ENCODE measurements at regions not wholly inside any gene's neighbourhood (a gene's known extent, or its start where the extent isn't known, plus 50 kb on each side); places are given as distances from the start of the nearest gene placed in this dataset.

GRCh38 chr1:168942165-168942564, 164.3 kb upstream of the ATP1B1 start:
- Histone ChIP-seq H3K9me3 (no peaks in the 10 kb centered on the region), H3K36me3 (no peaks in the 10 kb centered on the region), H3K4me1 (no peaks in the 10 kb centered on the region), H3K27ac (no peak overlapping the region), H3K4me3 (no peak overlapping the region), H3K27me3 (no peaks in the 10 kb centered on the region)
- ATAC-seq (no peak), DNase-seq (no peak)
- TF ChIP-seq, protein P1, sequence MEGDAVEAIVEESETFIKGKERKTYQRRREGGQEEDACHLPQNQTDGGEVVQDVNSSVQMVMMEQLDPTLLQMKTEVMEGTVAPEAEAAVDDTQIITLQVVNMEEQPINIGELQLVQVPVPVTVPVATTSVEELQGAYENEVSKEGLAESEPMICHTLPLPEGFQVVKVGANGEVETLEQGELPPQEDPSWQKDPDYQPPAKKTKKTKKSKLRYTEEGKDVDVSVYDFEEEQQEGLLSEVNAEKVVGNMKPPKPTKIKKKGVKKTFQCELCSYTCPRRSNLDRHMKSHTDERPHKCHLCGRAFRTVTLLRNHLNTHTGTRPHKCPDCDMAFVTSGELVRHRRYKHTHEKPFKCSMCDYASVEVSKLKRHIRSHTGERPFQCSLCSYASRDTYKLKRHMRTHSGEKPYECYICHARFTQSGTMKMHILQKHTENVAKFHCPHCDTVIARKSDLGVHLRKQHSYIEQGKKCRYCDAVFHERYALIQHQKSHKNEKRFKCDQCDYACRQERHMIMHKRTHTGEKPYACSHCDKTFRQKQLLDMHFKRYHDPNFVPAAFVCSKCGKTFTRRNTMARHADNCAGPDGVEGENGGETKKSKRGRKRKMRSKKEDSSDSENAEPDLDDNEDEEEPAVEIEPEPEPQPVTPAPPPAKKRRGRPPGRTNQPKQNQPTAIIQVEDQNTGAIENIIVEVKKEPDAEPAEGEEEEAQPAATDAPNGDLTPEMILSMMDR (IDR thresholded peaks at IDR 0.05), result no peak
- intact Hi-C loops (cut with DNase I), result no loop called here

DNA sequence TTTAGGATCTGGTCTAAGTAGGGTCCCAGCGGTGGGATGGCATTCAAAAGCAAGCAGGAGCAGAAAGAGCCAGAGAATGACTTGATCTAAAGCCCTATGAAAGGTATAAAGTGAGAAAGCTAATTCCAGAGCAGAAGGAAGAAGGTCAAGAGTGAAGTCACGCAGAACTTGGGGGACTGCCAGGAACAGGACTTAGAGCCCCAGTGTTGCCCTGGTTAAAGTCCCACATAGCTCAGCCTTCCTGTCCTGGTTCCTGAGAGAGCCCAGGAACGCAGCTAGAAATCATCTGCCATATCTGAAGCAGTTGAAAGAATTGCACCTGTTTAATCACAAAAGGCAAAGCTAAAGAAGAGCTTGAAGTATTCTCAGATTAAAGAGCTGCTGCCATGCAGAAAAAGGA, 160.6 kb upstream of the ATP1B1 start:
- Histone ChIP-seq H3K4me3 (no peak overlapping the region), H3K27ac (no peak overlapping the region), H3K36me3 (no peaks in the 10 kb centered on the region), H3K4me1 (no peaks in the 10 kb centered on the region), H3K27me3 (no peaks in the 10 kb centered on the region), H3K9me3 (no peaks in the 10 kb centered on the region)
- intact Hi-C loops (cut with DNase I), result no loop called here
- peak in 2 of 4 donors; percentile 28 to 44 for DNase-seq
- TF ChIP-seq, protein P1 (IDR thresholded peaks at IDR 0.05), result no peak
- ATAC-seq, result peak; percentile 91

- TF ChIP-seq, protein P1 (IDR thresholded peaks at IDR 0.05), result no peak
- intact Hi-C loops (cut with DNase I), result no loop called here
- no peaks in the 10 kb centered on the region for H3K4me1 ChIP-seq
- no peak overlapping the region for H3K4me3 ChIP-seq
- H3K27ac ChIP-seq, result no peak overlapping the region
- H3K36me3 ChIP-seq, result no peaks in the 10 kb centered on the region
- H3K9me3 ChIP-seq, result no peaks in the 10 kb centered on the region
- DNase-seq, result peak in 1 of 4 donors; percentile 19
- ATAC-seq, result peak; percentile 80
- H3K27me3 ChIP-seq, result no peaks in the 10 kb centered on the region
Measured at GRCh38 chr1:168947041-168947440, 159.4 kb upstream of the ATP1B1 start.

DNA sequence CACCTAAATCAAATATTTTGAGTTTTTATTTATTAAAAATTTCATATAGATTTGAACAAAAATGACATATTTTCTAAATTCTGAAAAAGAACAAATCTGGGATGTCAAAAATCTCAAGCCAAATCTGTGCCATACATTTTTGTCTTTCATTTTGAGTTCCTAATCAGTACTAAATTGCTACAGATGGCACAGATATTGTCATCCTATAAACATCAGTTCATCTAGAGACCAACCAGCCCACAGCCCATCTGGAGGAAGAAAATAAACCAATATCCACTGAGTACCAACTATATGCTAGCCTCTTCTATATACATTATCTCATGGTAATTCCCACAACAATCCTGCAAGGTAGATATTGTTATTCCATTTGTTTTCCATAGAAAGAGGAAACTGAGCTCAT, 156.8 kb upstream of the ATP1B1 start:
- ATAC-seq, result no peak
- no peak overlapping the region for H3K27ac ChIP-seq
- DNase-seq, result no peak
- no peaks in the 10 kb centered on the region for H3K9me3 ChIP-seq
- H3K27me3 ChIP-seq, result no peaks in the 10 kb centered on the region
- intact Hi-C loops (cut with DNase I), result no loop called here
- no peak overlapping the region for H3K4me3 ChIP-seq
- TF ChIP-seq, protein P1 (IDR thresholded peaks at IDR 0.05), result no peak
- no peaks in the 10 kb centered on the region for H3K4me1 ChIP-seq
- H3K36me3 ChIP-seq, result no peaks in the 10 kb centered on the region

DNA sequence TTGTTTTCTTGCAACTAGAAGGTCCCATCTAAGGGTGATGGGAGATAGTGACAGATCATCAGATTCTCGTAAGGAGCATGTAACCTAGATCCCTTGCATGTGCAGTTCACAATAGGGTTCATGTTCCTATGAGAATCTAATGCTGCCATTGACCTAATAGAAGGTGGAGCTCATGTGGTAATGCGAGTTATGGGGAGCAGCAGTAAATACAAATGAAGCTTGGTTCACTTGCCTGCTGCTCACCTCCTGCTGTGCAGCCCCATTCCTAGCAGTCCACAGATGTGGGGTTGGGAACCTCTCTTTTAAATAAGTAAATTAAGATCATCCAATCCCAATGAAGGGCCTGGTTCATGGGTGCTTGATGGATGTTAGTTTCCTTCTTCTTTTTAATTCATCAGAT, 148.7 kb upstream of the ATP1B1 start:
- DNase-seq (no peak), ATAC-seq (no peak)
- Histone ChIP-seq H3K36me3 (no peaks in the 10 kb centered on the region), H3K4me3 (no peak overlapping the region), H3K27me3 (no peaks in the 10 kb centered on the region), H3K9me3 (no peaks in the 10 kb centered on the region), H3K4me1 (no peaks in the 10 kb centered on the region), H3K27ac (no peak overlapping the region)
- TF ChIP-seq, protein P1 (IDR thresholded peaks at IDR 0.05), result no peak
- intact Hi-C loops (cut with DNase I), result no loop called here

All from left lung (tissue), 4 donors.